GM19240 (cell line): ENCODE measurements at regions not wholly inside any gene's neighbourhood (a gene's known extent, or its start where the extent isn't known, plus 50 kb on each side); places are given as distances from the start of the nearest gene placed in this dataset.

Source experiments
- DNase-seq: peaks from one replicate; pipeline ENCODE4 v3.0.0; 2011; ENCODE audit warnings: low spot score; ENCODE audit not compliant: insufficient read length

GRCh38 chr2:6580982-6581381 is 284.7 kb downstream of the CMPK2 start:
- DNase-seq = no peak

- DNase-seq = no peak
These were observed 276.6 kb downstream of the CMPK2 start for GRCh38 chr2:6589150-6589549.

GRCh38 chr2:6590442-6590841 is 275.3 kb downstream of the CMPK2 start:
- DNase-seq = no peak

GRCh38 chr2:6602471-6602870 is 263.2 kb downstream of the CMPK2 start:
- no peak for DNase-seq

- DNase-seq = no peak
These were observed 259.7 kb downstream of the CMPK2 start for GRCh38 chr2:6605836-6606505.

GRCh38 chr2:6617794-6618193 is 247.9 kb downstream of the CMPK2 start:
- no peak for DNase-seq

- no peak for DNase-seq
These were observed 247.5 kb downstream of the CMPK2 start for GRCh38 chr2:6618201-6618600.

- no peak for DNase-seq
These were observed 242.0 kb downstream of the CMPK2 start for GRCh38 chr2:6623746-6624145.

GRCh38 chr2:6626401-6627012 is 239.2 kb downstream of the CMPK2 start:
- DNase-seq = no peak

- DNase-seq = no peak
These were observed 238.4 kb downstream of the CMPK2 start for GRCh38 chr2:6627316-6627715.

GRCh38 chr2:6630209-6630608 is 235.5 kb downstream of the CMPK2 start:
- no peak for DNase-seq

GRCh38 chr2:6635296-6635695 is 230.4 kb downstream of the CMPK2 start:
- no peak for DNase-seq

GRCh38 chr2:6637330-6637729 is 228.4 kb downstream of the CMPK2 start:
- no peak for DNase-seq

GRCh38 chr2:6639929-6640620 is 225.6 kb downstream of the CMPK2 start:
- no peak for DNase-seq

GRCh38 chr2:6640621-6641015 is 225.1 kb downstream of the CMPK2 start:
- DNase-seq = no peak

- DNase-seq = no peak
These were observed 223.8 kb downstream of the CMPK2 start for GRCh38 chr2:6641956-6642355.

GRCh38 chr2:6644261-6644660 is 221.4 kb downstream of the CMPK2 start:
- DNase-seq = no peak

GRCh38 chr2:6645004-6645403 is 220.7 kb downstream of the CMPK2 start:
- DNase-seq = no peak

- no peak for DNase-seq
These were observed 220.0 kb downstream of the CMPK2 start for GRCh38 chr2:6645672-6646071.

- no peak for DNase-seq
These were observed 218.7 kb downstream of the CMPK2 start for GRCh38 chr2:6647046-6647445.

- DNase-seq = no peak
These were observed 217.0 kb downstream of the CMPK2 start for GRCh38 chr2:6648596-6649247.

GRCh38 chr2:6650311-6650710 is 215.4 kb downstream of the CMPK2 start:
- DNase-seq = no peak
